Epithelial cell of esophagus (primary cell): ENCODE measurements at regions not wholly inside any gene's neighbourhood (a gene's known extent, or its start where the extent isn't known, plus 50 kb on each side); places are given as distances from the start of the nearest gene placed in this dataset.

Source experiments
- DNase-seq: peaks from one replicate; pipeline ENCODE4 v3.0.0; 2010; ENCODE audit warnings: low read depth
- H3K4me3 ChIP-seq: 2 replicates; pipeline ENCODE4 v1.5.1; 2011; ENCODE audit warnings: mild to moderate bottlenecking, low read length, control low read depth
- TF ChIP-seq, protein P1 (sequence below): IDR thresholded peaks from 2 replicates; pipeline ENCODE4 v1.5.1; 2011; ENCODE audit warnings: low read depth, mild to moderate bottlenecking, low read length, control low read depth, inconsistent platforms; ENCODE audit not compliant: insufficient read depth; ENCODE audit errors: missing control alignments

DNA sequence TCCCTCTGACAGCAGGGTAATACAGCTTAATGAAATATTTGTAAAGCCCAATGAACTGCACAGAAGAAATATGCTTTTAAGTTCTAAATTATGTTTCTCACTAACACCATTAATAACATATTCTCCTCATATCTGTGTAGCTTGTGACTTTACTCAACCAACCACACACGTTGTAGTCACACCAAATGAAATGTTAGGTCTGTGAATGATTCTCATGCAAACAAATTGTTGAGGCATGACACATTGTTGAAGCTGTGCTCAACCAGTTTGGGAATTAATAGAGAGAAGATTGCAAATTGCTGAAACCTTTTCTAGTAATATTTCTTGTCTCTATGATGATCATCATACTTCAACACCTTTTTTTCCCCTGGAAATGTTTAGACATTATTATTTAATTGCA, 645.9 kb downstream of the PCDH7 start:
- DNase-seq, result peak; percentile 66
- TF ChIP-seq, protein P1, sequence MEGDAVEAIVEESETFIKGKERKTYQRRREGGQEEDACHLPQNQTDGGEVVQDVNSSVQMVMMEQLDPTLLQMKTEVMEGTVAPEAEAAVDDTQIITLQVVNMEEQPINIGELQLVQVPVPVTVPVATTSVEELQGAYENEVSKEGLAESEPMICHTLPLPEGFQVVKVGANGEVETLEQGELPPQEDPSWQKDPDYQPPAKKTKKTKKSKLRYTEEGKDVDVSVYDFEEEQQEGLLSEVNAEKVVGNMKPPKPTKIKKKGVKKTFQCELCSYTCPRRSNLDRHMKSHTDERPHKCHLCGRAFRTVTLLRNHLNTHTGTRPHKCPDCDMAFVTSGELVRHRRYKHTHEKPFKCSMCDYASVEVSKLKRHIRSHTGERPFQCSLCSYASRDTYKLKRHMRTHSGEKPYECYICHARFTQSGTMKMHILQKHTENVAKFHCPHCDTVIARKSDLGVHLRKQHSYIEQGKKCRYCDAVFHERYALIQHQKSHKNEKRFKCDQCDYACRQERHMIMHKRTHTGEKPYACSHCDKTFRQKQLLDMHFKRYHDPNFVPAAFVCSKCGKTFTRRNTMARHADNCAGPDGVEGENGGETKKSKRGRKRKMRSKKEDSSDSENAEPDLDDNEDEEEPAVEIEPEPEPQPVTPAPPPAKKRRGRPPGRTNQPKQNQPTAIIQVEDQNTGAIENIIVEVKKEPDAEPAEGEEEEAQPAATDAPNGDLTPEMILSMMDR, result no peak
- H3K4me3 ChIP-seq, result no peak overlapping the region

DNA sequence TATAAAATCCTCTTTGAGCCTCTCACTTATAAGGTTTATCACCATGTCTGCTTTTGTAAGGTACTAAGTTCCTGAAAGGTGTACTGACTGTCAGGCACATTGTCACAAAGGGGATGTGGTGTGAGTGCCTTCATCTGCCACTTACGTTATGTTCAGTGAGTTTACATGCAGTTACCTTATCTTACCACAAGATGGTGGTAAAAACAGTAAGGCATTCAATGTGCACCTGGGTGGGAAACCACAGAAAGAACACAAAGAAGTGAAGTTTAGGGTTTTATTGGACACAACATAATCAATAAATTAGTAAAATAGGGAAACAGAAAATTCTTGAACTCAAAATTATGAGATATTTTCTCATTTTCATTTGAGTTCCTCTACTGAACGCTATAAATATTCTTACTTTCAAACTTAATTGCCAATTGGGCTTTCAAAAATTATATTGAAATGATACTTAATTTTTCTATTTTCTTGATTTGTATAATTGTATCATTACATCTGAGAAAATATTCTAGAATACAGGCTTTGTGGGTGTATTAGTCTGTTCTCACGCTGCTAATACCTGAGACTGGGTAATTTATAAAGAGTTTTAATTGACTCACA, 650.8 kb downstream of the PCDH7 start:
- TF ChIP-seq, protein P1, result peak; percentile 91
- no peak overlapping the region for H3K4me3 ChIP-seq
- peak; percentile 58 for DNase-seq

DNA sequence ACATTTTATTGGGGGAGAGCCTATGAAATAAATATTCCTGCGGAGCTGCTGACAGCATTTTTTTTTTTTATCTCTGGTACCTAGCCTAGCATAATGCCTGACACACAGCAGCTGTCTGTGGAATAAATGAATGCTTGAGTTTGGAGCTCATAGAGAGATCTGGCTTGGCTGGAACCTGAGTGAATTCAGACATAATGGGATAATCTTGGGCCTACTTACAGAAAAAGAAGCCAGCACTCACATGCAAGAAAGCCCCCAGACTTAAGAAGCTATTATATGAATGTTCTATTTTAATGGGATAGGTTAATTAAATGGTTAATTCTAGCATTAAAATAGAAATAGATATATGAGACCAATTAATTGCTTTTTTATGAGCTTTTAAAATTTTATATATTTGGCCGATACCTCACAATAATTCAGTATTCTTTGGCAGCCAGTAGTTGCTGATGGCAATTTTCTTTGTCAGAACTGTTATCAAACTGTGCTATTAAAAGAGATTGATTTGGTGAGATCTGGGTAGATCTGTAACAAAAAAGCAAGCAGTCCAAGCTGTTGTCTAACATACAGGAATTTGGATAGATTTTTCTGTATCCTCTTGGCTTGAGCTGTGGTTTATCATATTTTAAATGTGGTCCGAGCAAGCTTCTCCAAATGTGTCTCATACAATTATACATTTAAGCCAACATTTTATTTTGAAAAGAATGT, 654.2 kb downstream of the PCDH7 start:
- no peak for DNase-seq
- TF ChIP-seq, protein P1, result no peak
- H3K4me3 ChIP-seq, result no peak overlapping the region

DNA sequence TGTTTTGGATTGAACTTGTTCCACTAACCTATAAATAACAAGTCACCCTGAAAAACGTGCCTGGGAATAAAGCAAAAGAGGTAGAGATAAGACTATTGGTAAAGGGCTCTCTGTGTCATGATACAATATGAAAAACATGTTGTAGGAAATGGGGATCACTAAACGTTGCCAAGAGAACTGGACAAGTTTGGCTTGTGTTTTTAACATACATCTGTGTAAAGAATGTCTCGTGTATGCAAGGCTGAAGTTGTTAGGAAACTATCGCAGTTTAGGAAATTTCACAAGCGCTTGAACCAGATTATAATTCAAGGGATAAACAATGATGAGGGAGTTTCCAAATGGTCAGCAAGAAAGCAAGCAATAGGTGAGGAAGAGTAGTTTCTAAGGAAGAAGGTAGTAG, 655.8 kb downstream of the PCDH7 start:
- TF ChIP-seq, protein P1, result no peak
- DNase-seq, result no peak
- no peak overlapping the region for H3K4me3 ChIP-seq

DNA sequence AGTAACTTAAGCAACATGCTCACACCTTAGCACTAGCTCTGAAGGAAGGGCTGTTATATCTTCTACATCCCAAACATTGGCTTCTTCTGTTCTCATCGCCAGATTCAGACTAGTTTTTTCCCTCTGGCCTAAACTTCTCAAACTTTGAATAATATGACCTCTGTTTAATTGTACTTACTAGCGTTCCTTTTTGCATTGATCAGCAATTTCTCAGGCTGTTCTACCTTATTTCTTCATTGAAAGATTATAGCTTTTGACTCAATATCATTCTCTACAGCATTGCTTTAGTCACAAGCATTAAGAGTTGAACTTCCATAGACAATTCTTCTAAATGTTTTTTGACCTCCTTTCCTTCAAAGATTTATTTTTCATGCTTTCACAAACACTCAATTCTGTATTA, 659.2 kb downstream of the PCDH7 start:
- no peak for DNase-seq
- TF ChIP-seq, protein P1, result no peak
- H3K4me3 ChIP-seq, result no peak overlapping the region

DNA sequence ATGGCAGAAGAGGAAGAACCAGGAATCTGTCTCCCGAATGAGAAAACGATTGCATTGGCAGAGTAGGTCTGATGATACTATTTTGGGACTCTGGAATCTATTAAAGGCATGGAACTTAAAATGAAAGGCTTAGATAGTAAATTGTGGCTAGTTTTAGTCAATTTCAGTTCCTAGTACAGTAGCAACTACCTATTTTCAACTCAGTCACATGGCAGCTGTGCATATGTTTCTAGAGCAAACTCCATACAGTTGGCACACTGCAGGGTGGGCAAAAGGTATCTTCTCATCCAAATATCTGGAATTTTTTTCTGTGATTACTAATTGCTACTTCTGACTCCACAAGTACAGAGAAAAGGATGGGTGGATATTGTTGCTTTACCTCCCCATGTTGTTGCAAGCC, 663.6 kb downstream of the PCDH7 start:
- no peak for DNase-seq
- TF ChIP-seq, protein P1, result no peak
- no peak overlapping the region for H3K4me3 ChIP-seq

DNA sequence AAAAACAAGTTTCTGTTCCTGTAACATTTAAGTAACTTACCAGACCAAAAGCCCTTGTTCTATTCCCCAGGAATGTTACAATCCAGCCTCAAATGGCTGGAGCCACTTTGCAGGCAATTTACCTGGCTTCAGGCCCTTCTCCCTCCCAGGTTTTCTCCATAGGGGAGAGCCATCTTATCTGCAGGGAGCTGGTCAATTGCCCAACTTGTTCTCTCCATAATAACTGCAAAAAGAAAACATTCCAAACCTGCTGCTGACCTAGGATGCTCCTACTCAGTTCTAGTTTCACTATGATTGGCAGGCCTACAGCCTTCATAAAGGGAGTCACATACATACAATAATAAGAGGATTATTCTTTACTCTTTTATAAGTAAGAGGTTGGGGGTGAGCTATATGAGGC, 670.7 kb downstream of the PCDH7 start:
- TF ChIP-seq, protein P1, result no peak
- no peak for DNase-seq
- no peak overlapping the region for H3K4me3 ChIP-seq
